ENCODE measurements at regions not wholly inside any gene's neighbourhood (a gene's known extent, or its start where the extent isn't known, plus 50 kb on each side); places are given as distances from the start of the nearest gene placed in this dataset.

DNA sequence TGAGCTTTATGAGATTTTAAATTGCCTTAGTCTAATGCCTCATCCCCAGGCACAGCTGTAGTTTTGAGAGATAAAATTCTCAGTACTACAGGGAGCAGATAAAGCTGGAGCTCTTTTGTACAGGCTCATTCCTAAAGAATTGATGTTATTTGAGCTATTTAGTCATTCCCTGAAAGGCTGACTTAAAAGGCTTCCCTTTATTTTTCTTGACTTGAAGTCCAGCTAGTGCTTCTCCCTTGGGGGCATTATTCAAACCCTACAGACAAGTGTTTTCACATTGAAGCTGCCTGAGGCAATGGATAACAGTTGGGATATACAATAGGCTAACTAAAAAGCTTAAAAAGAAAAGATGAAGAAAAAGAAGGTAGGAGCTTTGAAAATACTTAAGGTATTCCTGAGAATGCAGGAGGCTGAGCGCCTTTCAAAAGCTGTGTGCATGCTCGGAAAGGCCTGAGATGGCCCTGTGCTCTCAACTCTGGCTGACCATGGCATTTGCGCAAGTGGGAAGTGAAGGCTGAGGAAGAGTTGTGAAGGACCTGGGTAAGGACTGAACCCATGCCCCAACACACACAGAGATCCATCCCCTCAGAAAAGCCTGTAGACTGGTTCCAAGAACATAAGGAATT is 315.1 kb downstream of the SMOC2 start:
- DNase-seq (ENCODE audit: low read depth) = no peak
- H3K4me3 ChIP-seq (ENCODE audit: low read length) = no peak overlapping the region
- TF ChIP-seq, protein P1, sequence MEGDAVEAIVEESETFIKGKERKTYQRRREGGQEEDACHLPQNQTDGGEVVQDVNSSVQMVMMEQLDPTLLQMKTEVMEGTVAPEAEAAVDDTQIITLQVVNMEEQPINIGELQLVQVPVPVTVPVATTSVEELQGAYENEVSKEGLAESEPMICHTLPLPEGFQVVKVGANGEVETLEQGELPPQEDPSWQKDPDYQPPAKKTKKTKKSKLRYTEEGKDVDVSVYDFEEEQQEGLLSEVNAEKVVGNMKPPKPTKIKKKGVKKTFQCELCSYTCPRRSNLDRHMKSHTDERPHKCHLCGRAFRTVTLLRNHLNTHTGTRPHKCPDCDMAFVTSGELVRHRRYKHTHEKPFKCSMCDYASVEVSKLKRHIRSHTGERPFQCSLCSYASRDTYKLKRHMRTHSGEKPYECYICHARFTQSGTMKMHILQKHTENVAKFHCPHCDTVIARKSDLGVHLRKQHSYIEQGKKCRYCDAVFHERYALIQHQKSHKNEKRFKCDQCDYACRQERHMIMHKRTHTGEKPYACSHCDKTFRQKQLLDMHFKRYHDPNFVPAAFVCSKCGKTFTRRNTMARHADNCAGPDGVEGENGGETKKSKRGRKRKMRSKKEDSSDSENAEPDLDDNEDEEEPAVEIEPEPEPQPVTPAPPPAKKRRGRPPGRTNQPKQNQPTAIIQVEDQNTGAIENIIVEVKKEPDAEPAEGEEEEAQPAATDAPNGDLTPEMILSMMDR (conservative IDR thresholded peaks at IDR 0.05; ENCODE audit: low read depth, low read length) = no peak

DNA sequence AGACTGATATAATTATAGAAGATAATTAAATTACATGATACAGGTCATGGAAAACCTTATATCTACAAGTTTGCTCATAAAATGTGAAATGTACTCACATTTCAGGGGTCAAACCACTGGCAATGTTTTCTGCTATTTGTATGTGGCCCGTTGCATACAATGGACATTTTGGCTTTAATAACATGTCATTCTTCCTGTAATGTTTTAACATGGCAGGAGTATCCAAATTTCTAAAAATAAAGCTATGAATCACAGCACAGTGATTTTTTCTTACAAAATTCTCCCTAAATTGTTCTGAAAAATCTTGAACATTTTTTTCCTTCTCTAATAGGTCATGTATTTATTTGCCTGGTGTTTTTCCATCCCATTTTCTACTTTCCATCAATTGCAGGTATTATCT is 305.7 kb downstream of the SMOC2 start:
- H3K4me3 ChIP-seq (ENCODE audit: low read length) = no peak overlapping the region
- TF ChIP-seq, protein P1 (conservative IDR thresholded peaks at IDR 0.05; ENCODE audit: low read depth, low read length) = no peak
- no peak for DNase-seq (ENCODE audit: low read depth)

GRCh38 chr6:168746013-168746412 is 305.0 kb downstream of the SMOC2 start:
- DNase-seq (ENCODE audit: low read depth) = no peak
- TF ChIP-seq, protein P1 (conservative IDR thresholded peaks at IDR 0.05; ENCODE audit: low read depth, low read length) = no peak
- H3K4me3 ChIP-seq (ENCODE audit: low read length) = no peak overlapping the region

GRCh38 chr6:168744861-168745260 is 303.9 kb downstream of the SMOC2 start:
- DNase-seq (ENCODE audit: low read depth) = no peak
- H3K4me3 ChIP-seq (ENCODE audit: low read length) = no peak overlapping the region
- TF ChIP-seq, protein P1 (conservative IDR thresholded peaks at IDR 0.05; ENCODE audit: low read depth, low read length) = no peak

- TF ChIP-seq, protein P1 (conservative IDR thresholded peaks at IDR 0.05; ENCODE audit: low read depth, low read length) = no peak
- DNase-seq (ENCODE audit: low read depth) = no peak
- H3K4me3 ChIP-seq (ENCODE audit: low read length) = no peak overlapping the region
Observed at GRCh38 chr6:168741942-168742782, 301.2 kb downstream of the SMOC2 start.

DNA sequence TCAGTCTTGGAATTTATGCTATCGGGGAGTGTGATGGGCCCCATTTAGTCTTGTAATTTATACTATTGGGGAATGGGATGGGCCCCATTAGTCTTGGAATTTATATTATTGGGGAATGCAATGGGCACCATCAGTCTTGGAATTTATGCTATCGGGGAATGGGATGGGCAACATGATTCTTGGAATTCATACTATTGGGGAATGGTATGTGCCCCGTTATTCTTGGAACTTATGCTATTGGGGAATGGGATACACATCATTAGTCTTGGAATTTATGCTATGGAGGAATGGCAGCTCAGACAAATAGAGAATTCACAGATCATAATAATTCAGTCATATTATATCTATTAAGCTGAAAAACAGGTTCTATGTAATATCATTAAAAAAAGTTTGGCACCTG is 300.3 kb downstream of the SMOC2 start:
- no peak overlapping the region for H3K4me3 ChIP-seq (ENCODE audit: low read length)
- TF ChIP-seq, protein P1 (conservative IDR thresholded peaks at IDR 0.05; ENCODE audit: low read depth, low read length) = no peak
- DNase-seq (ENCODE audit: low read depth) = no peak

DNA sequence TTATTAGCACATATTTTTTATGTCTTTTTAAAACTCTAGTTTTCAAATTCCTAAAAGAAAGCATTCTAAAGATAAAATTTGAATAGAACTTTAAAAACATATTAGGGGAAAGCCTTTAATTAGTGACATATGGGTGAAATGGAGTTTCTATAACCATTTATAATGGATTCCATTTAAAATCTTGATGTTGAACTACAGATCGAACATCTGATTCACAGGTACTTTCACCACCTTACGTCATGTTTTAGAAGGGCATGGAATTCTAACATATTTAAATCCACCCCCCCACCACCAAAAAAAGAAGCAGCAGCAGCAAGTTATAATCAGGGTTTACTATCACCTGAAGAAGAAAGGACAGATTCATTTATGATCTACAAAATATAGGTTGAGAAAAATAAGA is 298.4 kb downstream of the SMOC2 start:
- H3K4me3 ChIP-seq (ENCODE audit: low read length) = no peak overlapping the region
- DNase-seq (ENCODE audit: low read depth) = no peak
- TF ChIP-seq, protein P1 (conservative IDR thresholded peaks at IDR 0.05; ENCODE audit: low read depth, low read length) = no peak

Data from retinal pigment epithelial cell (primary cell).